ENCODE measurements at regions not wholly inside any gene's neighbourhood (a gene's known extent, or its start where the extent isn't known, plus 50 kb on each side); places are given as distances from the start of the nearest gene placed in this dataset.

DNA sequence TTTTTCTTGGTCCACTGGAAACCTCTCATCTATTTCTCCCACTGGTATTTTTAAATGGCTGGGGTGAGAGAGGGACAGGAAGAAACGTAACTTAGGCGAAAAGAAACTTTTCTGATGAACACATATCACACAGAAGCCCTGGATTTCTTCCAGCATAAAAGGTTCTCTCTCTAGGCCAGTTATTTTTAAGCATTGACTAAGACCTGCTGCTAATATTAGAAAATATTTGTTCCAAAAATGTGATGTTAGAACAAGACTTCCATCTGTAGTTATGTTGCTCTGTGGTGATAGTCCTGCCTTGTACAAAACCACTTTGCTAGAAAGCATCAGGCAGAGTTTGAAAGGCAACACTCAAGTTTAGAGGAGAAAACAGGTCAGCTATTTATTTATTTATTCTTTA, 537.7 kb downstream of the MCTP2 start:
- TF ChIP-seq, protein P1, sequence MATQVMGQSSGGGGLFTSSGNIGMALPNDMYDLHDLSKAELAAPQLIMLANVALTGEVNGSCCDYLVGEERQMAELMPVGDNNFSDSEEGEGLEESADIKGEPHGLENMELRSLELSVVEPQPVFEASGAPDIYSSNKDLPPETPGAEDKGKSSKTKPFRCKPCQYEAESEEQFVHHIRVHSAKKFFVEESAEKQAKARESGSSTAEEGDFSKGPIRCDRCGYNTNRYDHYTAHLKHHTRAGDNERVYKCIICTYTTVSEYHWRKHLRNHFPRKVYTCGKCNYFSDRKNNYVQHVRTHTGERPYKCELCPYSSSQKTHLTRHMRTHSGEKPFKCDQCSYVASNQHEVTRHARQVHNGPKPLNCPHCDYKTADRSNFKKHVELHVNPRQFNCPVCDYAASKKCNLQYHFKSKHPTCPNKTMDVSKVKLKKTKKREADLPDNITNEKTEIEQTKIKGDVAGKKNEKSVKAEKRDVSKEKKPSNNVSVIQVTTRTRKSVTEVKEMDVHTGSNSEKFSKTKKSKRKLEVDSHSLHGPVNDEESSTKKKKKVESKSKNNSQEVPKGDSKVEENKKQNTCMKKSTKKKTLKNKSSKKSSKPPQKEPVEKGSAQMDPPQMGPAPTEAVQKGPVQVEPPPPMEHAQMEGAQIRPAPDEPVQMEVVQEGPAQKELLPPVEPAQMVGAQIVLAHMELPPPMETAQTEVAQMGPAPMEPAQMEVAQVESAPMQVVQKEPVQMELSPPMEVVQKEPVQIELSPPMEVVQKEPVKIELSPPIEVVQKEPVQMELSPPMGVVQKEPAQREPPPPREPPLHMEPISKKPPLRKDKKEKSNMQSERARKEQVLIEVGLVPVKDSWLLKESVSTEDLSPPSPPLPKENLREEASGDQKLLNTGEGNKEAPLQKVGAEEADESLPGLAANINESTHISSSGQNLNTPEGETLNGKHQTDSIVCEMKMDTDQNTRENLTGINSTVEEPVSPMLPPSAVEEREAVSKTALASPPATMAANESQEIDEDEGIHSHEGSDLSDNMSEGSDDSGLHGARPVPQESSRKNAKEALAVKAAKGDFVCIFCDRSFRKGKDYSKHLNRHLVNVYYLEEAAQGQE (IDR thresholded peaks at IDR 0.05; ENCODE audit: low read depth, low read length) = no peak
- TF ChIP-seq CTCF (IDR thresholded peaks at IDR 0.05) (no peak), TAF1 (IDR thresholded peaks at IDR 0.05; ENCODE audit: borderline replicate concordance, low read depth, low read length) (no peak), YY1 (IDR thresholded peaks at IDR 0.05; ENCODE audit: low read depth) (no peak), MAX (IDR thresholded peaks at IDR 0.05; ENCODE audit: low read depth) (no peak), POLR2AphosphoS5 (IDR thresholded peaks at IDR 0.05; ENCODE audit: low read depth, low read length) (no peak), MXI1 (IDR thresholded peaks at IDR 0.05; ENCODE audit: low read depth, low read length) (no peak), ELF1 (IDR thresholded peaks at IDR 0.05) (no peak), SIN3A (IDR thresholded peaks at IDR 0.05; ENCODE audit: borderline replicate concordance, low read depth, low read length) (no peak), JUND (IDR thresholded peaks at IDR 0.05) (no peak), RXRA (IDR thresholded peaks at IDR 0.05; ENCODE audit: borderline replicate concordance, low read depth) (no peak), EP300 (IDR thresholded peaks at IDR 0.05; ENCODE audit: borderline replicate concordance in 1 of 2, low read depth in 1 of 2, low read length in 1 of 2) (no peak)
- TF ChIP-seq, protein P2, sequence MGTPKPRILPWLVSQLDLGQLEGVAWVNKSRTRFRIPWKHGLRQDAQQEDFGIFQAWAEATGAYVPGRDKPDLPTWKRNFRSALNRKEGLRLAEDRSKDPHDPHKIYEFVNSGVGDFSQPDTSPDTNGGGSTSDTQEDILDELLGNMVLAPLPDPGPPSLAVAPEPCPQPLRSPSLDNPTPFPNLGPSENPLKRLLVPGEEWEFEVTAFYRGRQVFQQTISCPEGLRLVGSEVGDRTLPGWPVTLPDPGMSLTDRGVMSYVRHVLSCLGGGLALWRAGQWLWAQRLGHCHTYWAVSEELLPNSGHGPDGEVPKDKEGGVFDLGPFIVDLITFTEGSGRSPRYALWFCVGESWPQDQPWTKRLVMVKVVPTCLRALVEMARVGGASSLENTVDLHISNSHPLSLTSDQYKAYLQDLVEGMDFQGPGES (IDR thresholded peaks at IDR 0.05; ENCODE audit: low read depth, low read length) = no peak
